GM20000 (cell line): ENCODE measurements at regions not wholly inside any gene's neighbourhood (a gene's known extent, or its start where the extent isn't known, plus 50 kb on each side); places are given as distances from the start of the nearest gene placed in this dataset.

Source experiments
- DNase-seq: peaks from one replicate; pipeline ENCODE4 v3.0.0; 2012; ENCODE audit warnings: low spot score
- CTCF ChIP-seq: IDR thresholded peaks from 2 replicates; pipeline ENCODE4 v1.5.1; 2012; ENCODE audit warnings: mild to moderate bottlenecking, control low read depth; ENCODE audit errors: extremely low read depth, missing control alignments

GRCh38 chr2:142757111-142757510 lies 120.4 kb upstream of the KYNU start:
- DNase-seq = no peak
- TF ChIP-seq CTCF = no peak

- no peak for TF ChIP-seq CTCF
- DNase-seq = no peak
Observed at GRCh38 chr2:142756430-142756829, 121.0 kb upstream of the KYNU start.

GRCh38 chr2:142755191-142755590 lies 122.3 kb upstream of the KYNU start:
- no peak for TF ChIP-seq CTCF
- DNase-seq = no peak

GRCh38 chr2:142754182-142754581 lies 123.3 kb upstream of the KYNU start:
- no peak for DNase-seq
- TF ChIP-seq CTCF = no peak

- DNase-seq = no peak
- no peak for TF ChIP-seq CTCF
Observed at GRCh38 chr2:142750858-142751257, 126.6 kb upstream of the KYNU start.

GRCh38 chr2:142748559-142749099 lies 128.8 kb upstream of the KYNU start:
- DNase-seq = no peak

GRCh38 chr2:142745691-142746090 lies 131.8 kb upstream of the KYNU start:
- TF ChIP-seq CTCF = no peak
- no peak for DNase-seq

More at GRCh38 chr2:142748559-142749099, 128.8 kb upstream of the KYNU start:
- no peak for TF ChIP-seq CTCF
